ENCODE measurements at regions not wholly inside any gene's neighbourhood (a gene's known extent, or its start where the extent isn't known, plus 50 kb on each side); places are given as distances from the start of the nearest gene placed in this dataset.

- no peak for TF ChIP-seq CTCF (conservative IDR thresholded peaks at IDR 0.05; ENCODE audit: low read depth, low read length)
- TF ChIP-seq EZH2 (IDR thresholded peaks at IDR 0.05; ENCODE audit: borderline replicate concordance, low read depth, low read length, poor library complexity, severe bottlenecking), result no peak
- H3K36me3 ChIP-seq (ENCODE audit: insufficient read depth, low read length, poor library complexity, severe bottlenecking), result no peaks in the 10 kb centered on the region
- no TSS peak for BruUV-seq (replicated peaks)
- no peak overlapping the region for H3K27ac ChIP-seq (ENCODE audit: low read depth, low read length, poor library complexity, severe bottlenecking)
- no peak for DNase-seq (ENCODE audit: low spot score)
- no peaks in the 10 kb centered on the region for H3K9me3 ChIP-seq (ENCODE audit: low read depth, low read length, poor library complexity, severe bottlenecking)
- ChIA-PET CTCF (no interaction called here), POLR2A (ENCODE audit: low non-redundant PET) (no interaction called here)
- H3K4me3 ChIP-seq (ENCODE audit: low read depth, low read length, poor library complexity, severe bottlenecking), result no peak overlapping the region
- no peaks in the 10 kb centered on the region for H3K27me3 ChIP-seq (replicated peaks; ENCODE audit: insufficient read depth, low read depth, low read length, poor library complexity)
- no peaks in the 10 kb centered on the region for H3K4me1 ChIP-seq (ENCODE audit: insufficient read depth, low read length, poor library complexity, severe bottlenecking)
- intact Hi-C loops (cut with micrococcal nuclease; ENCODE audit: unreplicated experiment), result no loop called here
These were observed 468.7 kb downstream of the ADGRL2 start for GRCh38 chr1:82269431-82269830.

GRCh38 chr1:82268826-82269225 is 468.1 kb downstream of the ADGRL2 start:
- Histone ChIP-seq H3K27me3 (replicated peaks; ENCODE audit: insufficient read depth, low read depth, low read length, poor library complexity) (no peaks in the 10 kb centered on the region), H3K27ac (ENCODE audit: low read depth, low read length, poor library complexity, severe bottlenecking) (no peak overlapping the region), H3K9me3 (ENCODE audit: low read depth, low read length, poor library complexity, severe bottlenecking) (no peaks in the 10 kb centered on the region), H3K4me3 (ENCODE audit: low read depth, low read length, poor library complexity, severe bottlenecking) (no peak overlapping the region), H3K36me3 (ENCODE audit: insufficient read depth, low read length, poor library complexity, severe bottlenecking) (no peaks in the 10 kb centered on the region), H3K4me1 (ENCODE audit: insufficient read depth, low read length, poor library complexity, severe bottlenecking) (no peaks in the 10 kb centered on the region)
- TF ChIP-seq EZH2 (IDR thresholded peaks at IDR 0.05; ENCODE audit: borderline replicate concordance, low read depth, low read length, poor library complexity, severe bottlenecking) (no peak), CTCF (conservative IDR thresholded peaks at IDR 0.05; ENCODE audit: low read depth, low read length) (no peak)
- BruUV-seq (replicated peaks), result no TSS peak
- intact Hi-C loops (cut with micrococcal nuclease; ENCODE audit: unreplicated experiment), result no loop called here
- POLR2A ChIA-PET (ENCODE audit: low non-redundant PET), result no interaction called here
- CTCF ChIA-PET, result no interaction called here
- DNase-seq (ENCODE audit: low spot score), result no peak

- ChIA-PET POLR2A (ENCODE audit: low non-redundant PET) (no interaction called here), CTCF (no interaction called here)
- Histone ChIP-seq H3K27ac (ENCODE audit: low read depth, low read length, poor library complexity, severe bottlenecking) (no peak overlapping the region), H3K4me3 (ENCODE audit: low read depth, low read length, poor library complexity, severe bottlenecking) (no peak overlapping the region), H3K36me3 (ENCODE audit: insufficient read depth, low read length, poor library complexity, severe bottlenecking) (no peaks in the 10 kb centered on the region), H3K27me3 (replicated peaks; ENCODE audit: insufficient read depth, low read depth, low read length, poor library complexity) (no peaks in the 10 kb centered on the region), H3K9me3 (ENCODE audit: low read depth, low read length, poor library complexity, severe bottlenecking) (no peaks in the 10 kb centered on the region), H3K4me1 (ENCODE audit: insufficient read depth, low read length, poor library complexity, severe bottlenecking) (no peaks in the 10 kb centered on the region)
- intact Hi-C loops (cut with micrococcal nuclease; ENCODE audit: unreplicated experiment), result no loop called here
- no peak for DNase-seq (ENCODE audit: low spot score)
- BruUV-seq (replicated peaks), result no TSS peak
- no peak for TF ChIP-seq CTCF (conservative IDR thresholded peaks at IDR 0.05; ENCODE audit: low read depth, low read length)
- TF ChIP-seq EZH2 (IDR thresholded peaks at IDR 0.05; ENCODE audit: borderline replicate concordance, low read depth, low read length, poor library complexity, severe bottlenecking), result no peak
These were observed 465.6 kb downstream of the ADGRL2 start for GRCh38 chr1:82266351-82266750.

Measured in A673 (cell line).